ENCODE measurements at regions not wholly inside any gene's neighbourhood (a gene's known extent, or its start where the extent isn't known, plus 50 kb on each side); places are given as distances from the start of the nearest gene placed in this dataset.

- TF ChIP-seq EZH2 (IDR thresholded peaks at IDR 0.05; ENCODE audit: borderline replicate concordance, low read length) = no peak
- TF ChIP-seq, protein P1, sequence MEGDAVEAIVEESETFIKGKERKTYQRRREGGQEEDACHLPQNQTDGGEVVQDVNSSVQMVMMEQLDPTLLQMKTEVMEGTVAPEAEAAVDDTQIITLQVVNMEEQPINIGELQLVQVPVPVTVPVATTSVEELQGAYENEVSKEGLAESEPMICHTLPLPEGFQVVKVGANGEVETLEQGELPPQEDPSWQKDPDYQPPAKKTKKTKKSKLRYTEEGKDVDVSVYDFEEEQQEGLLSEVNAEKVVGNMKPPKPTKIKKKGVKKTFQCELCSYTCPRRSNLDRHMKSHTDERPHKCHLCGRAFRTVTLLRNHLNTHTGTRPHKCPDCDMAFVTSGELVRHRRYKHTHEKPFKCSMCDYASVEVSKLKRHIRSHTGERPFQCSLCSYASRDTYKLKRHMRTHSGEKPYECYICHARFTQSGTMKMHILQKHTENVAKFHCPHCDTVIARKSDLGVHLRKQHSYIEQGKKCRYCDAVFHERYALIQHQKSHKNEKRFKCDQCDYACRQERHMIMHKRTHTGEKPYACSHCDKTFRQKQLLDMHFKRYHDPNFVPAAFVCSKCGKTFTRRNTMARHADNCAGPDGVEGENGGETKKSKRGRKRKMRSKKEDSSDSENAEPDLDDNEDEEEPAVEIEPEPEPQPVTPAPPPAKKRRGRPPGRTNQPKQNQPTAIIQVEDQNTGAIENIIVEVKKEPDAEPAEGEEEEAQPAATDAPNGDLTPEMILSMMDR (conservative IDR thresholded peaks at IDR 0.05 in 1 of 2, IDR thresholded peaks at IDR 0.05 in 1 of 2; ENCODE audit: extremely low read depth in 1 of 2, insufficient read depth in 1 of 2, low read depth in 1 of 2, low read length in 2 of 2) = no peak
Observed at GRCh38 chr9:78406146-78406545, 109.2 kb downstream of the PSAT1 start.
